Spleen (tissue), 11 donors: ENCODE measurements at regions not wholly inside any gene's neighbourhood (a gene's known extent, or its start where the extent isn't known, plus 50 kb on each side); places are given as distances from the start of the nearest gene placed in this dataset.

ENCODE experiments used
- DNase-seq: peaks from one replicate; pipeline ENCODE4 v3.0.0-alpha.2; 2020
- H3K27ac ChIP-seq, 8 donors: fragments of 200-600 bp; sonication (generic) in 7 of 8; 1 replicate in 4 of 8; 2 replicates in 4 of 8; pipeline versions ENCODE4 v1.5.0 to v1.8.0; 2016 to 2021; ENCODE audit warnings: inconsistent platforms in 4 of 8, mild to moderate bottlenecking in 4 of 8, moderate library complexity in 1 of 8
- H3K27me3 ChIP-seq, 7 donors: fragments of 200-600 bp; sonication (generic) in 6 of 7; replicated peaks in 1 of 7; 1 replicate in 4 of 7; 2 replicates in 3 of 7; pipeline versions ENCODE4 v1.5.0 to v1.8.0; 2016 to 2021; ENCODE audit warnings: inconsistent platforms in 3 of 7, mild to moderate bottlenecking in 1 of 7
- H3K36me3 ChIP-seq, 6 donors: fragments of 200-600 bp; sonication (generic) in 5 of 6; 1 replicate in 4 of 6; 2 replicates in 2 of 6; pipeline versions ENCODE4 v1.5.0 to v1.8.0; 2016 to 2021; ENCODE audit warnings: inconsistent platforms in 2 of 6
- H3K4me1 ChIP-seq, 6 donors: fragments of 200-600 bp; sonication (generic) in 5 of 6; 1 replicate in 3 of 6; 2 replicates in 3 of 6; pipeline versions ENCODE4 v1.5.0 to v1.8.0; 2016 to 2021; ENCODE audit warnings: inconsistent platforms in 3 of 6
- H3K4me3 ChIP-seq, 8 donors: fragments of 200-600 bp; sonication (generic) in 7 of 8; 1 replicate in 4 of 8; 2 replicates in 4 of 8; pipeline versions ENCODE4 v1.5.0 to v1.8.0; 2016 to 2021; ENCODE audit warnings: inconsistent platforms in 4 of 8, mild to moderate bottlenecking in 4 of 8, moderate library complexity in 2 of 8
- H3K9me3 ChIP-seq, 8 donors: fragments of 200-600 bp; sonication (generic) in 7 of 8; 1 replicate in 4 of 8; 2 replicates in 4 of 8; pipeline versions ENCODE4 v1.5.0 to v1.8.0; 2016 to 2021; ENCODE audit warnings: inconsistent platforms in 4 of 8
- CTCF ChIP-seq, 11 experiments: fragments of 200-600 bp in 7 of 11; fragments of 450-650 bp in 4 of 11; sonication (generic) in 4 of 11; IDR thresholded peaks in 8 of 11; conservative IDR thresholded peaks in 3 of 11; 1 replicate in 7 of 11; 2 replicates in 4 of 11; pipeline versions ENCODE4 v1.4.0 to v1.8.0; 2016 to 2021; ENCODE audit warnings: antibody characterized with exemption in 11 of 11, inconsistent platforms in 4 of 11, mild to moderate bottlenecking in 1 of 11
- POLR2A ChIP-seq, 3 donors: fragments of 450-650 bp; IDR thresholded peaks; one replicate each; pipeline ENCODE4 v1.5.1; 2017; ENCODE audit warnings: antibody characterized with exemption in 3 of 3, mild to moderate bottlenecking in 1 of 3
- POLR2AphosphoS5 ChIP-seq, 3 donors: sonication (generic); formaldehyde crosslinking; IDR thresholded peaks; one replicate each; pipeline ENCODE4 v1.5.1; 2017; ENCODE audit warnings: antibody characterized with exemption in 3 of 3
- WGBS, 5 donors: extraction: QIAGEN DNeasy Blood & Tissue Kit in 3 of 5; methylation state at CpG; one replicate each; pipeline versions ENCODE4 v1.1.5 to v1.1.7; 2013 to 2018; 5-methylcytosine and 5-hydroxymethylcytosine counted together
- intact Hi-C: fragments of 100-400 bp; cut with DNase I; formaldehyde crosslinking; loops from one replicate; pipeline ENCODE4 v1.15.0; 2023; ENCODE audit warnings: low total_unique reads
- donor health status: healthy with polysubstance abuse.
- donor health status: DM: no; HTN: no; CAD: no; lungs with moderate emphysema.
- donor health status: DM: no; HTN: no; CAD: no.
- donor health status: Bipolar disorder and iron deficiency.
- donor health status: healthy.
- donor health status: DM: no; HTN: no; CAD: no.
- donor health status: DM: yes; HTN: yes; CAD: no.

- H3K27ac ChIP-seq, result peak overlapping the region in 6 of 8 donors; percentile 43 to 82 (median 61)
- H3K27me3 ChIP-seq, result no peaks in the 10 kb centered on the region
- TF ChIP-seq CTCF (IDR thresholded peaks at IDR 0.05 in 8 of 11, conservative IDR thresholded peaks at IDR 0.05 in 3 of 11) (no peak), POLR2A (IDR thresholded peaks at IDR 0.05) (no peak), POLR2AphosphoS5 (IDR thresholded peaks at IDR 0.05) (no peak)
- DNase-seq, result no peak
- no peak overlapping the region for H3K4me3 ChIP-seq
- 29 to 54% (median 45%) methylated on average over 1 to 2 of the region's 2 CpGs for WGBS, 5 donors
- intact Hi-C loops, result no loop called here
- peaks cover 0 to 46% (median 21%) of the 10 kb centered on the region in 6 donors for H3K4me1 ChIP-seq
- no peaks in the 10 kb centered on the region for H3K9me3 ChIP-seq
- no peaks in the 10 kb centered on the region for H3K36me3 ChIP-seq
These were observed 263.3 kb upstream of the PLET1 start for GRCh38 chr11:112523951-112524350.

GRCh38 chr11:112524798-112525197, 264.1 kb upstream of the PLET1 start:
- no peaks in the 10 kb centered on the region for H3K9me3 ChIP-seq
- no peak overlapping the region for H3K4me3 ChIP-seq
- no peak for TF ChIP-seq CTCF (IDR thresholded peaks at IDR 0.05 in 8 of 11, conservative IDR thresholded peaks at IDR 0.05 in 3 of 11)
- TF ChIP-seq POLR2AphosphoS5 (IDR thresholded peaks at IDR 0.05), result peak in 2 of 3 donors; percentile 43 to 46
- no peak for TF ChIP-seq POLR2A (IDR thresholded peaks at IDR 0.05)
- H3K4me1 ChIP-seq, result peaks cover 0 to 46% (median 21%) of the 10 kb centered on the region in 6 donors
- 30 to 74% (median 55%) methylated on average over 4 of the region's 4 CpGs for WGBS, 5 donors
- DNase-seq, result no peak
- no peaks in the 10 kb centered on the region for H3K27me3 ChIP-seq
- peak overlapping the region in 7 of 8 donors; percentile 9 to 82 (median 55) for H3K27ac ChIP-seq
- no peaks in the 10 kb centered on the region for H3K36me3 ChIP-seq
- intact Hi-C loops, result no loop called here

- H3K4me1 ChIP-seq, result peaks cover 0 to 46% (median 21%) of the 10 kb centered on the region in 6 donors
- H3K27me3 ChIP-seq, result no peaks in the 10 kb centered on the region
- H3K4me3 ChIP-seq, result no peak overlapping the region
- H3K9me3 ChIP-seq, result no peaks in the 10 kb centered on the region
- TF ChIP-seq CTCF (IDR thresholded peaks at IDR 0.05 in 8 of 11, conservative IDR thresholded peaks at IDR 0.05 in 3 of 11) (no peak), POLR2AphosphoS5 (IDR thresholded peaks at IDR 0.05) (peak in 1 of 3 donors; percentile 68), POLR2A (IDR thresholded peaks at IDR 0.05) (no peak)
- peak overlapping the region in 5 of 8 donors; percentile 43 to 82 (median 67) for H3K27ac ChIP-seq
- intact Hi-C loops, result no loop called here
- 29 to 43% (median 33%) methylated on average over 5 of the region's 5 CpGs for WGBS, 5 donors
- H3K36me3 ChIP-seq, result no peaks in the 10 kb centered on the region
- no peak for DNase-seq
These were observed 264.6 kb upstream of the PLET1 start for GRCh38 chr11:112525270-112525669.

GRCh38 chr11:112525844-112526590, 265.4 kb upstream of the PLET1 start:
- 55 to 73% (median 63%) methylated on average over 7 of the region's 7 CpGs for WGBS, 5 donors
- DNase-seq, result no peak
- TF ChIP-seq POLR2A (IDR thresholded peaks at IDR 0.05), result no peak
- TF ChIP-seq POLR2AphosphoS5 (IDR thresholded peaks at IDR 0.05), result no peak
- no peak for TF ChIP-seq CTCF (IDR thresholded peaks at IDR 0.05 in 8 of 11, conservative IDR thresholded peaks at IDR 0.05 in 3 of 11)
- intact Hi-C loops, result no loop called here
- H3K9me3 ChIP-seq, result no peaks in the 10 kb centered on the region
- H3K4me3 ChIP-seq, result no peak overlapping the region
- peak overlapping the region in 3 of 8 donors; percentile 47 to 82 (median 69) for H3K27ac ChIP-seq
- no peaks in the 10 kb centered on the region for H3K36me3 ChIP-seq
- peaks cover 0 to 46% (median 21%) of the 10 kb centered on the region in 6 donors for H3K4me1 ChIP-seq
- no peaks in the 10 kb centered on the region for H3K27me3 ChIP-seq
